Jurkat, Clone E6-1 (cell line): ENCODE measurements at regions not wholly inside any gene's neighbourhood (a gene's known extent, or its start where the extent isn't known, plus 50 kb on each side); places are given as distances from the start of the nearest gene placed in this dataset.

Experiments used
- DNase-seq: peaks from one replicate; pipeline ENCODE4 v3.0.0-alpha.2; 2011; ENCODE audit warnings: low read depth, low spot score
- H3K4me3 ChIP-seq: 2 replicates; pipeline ENCODE4 v1.5.1; 2011; ENCODE audit warnings: mild to moderate bottlenecking, low read length, control low read depth, moderate library complexity

DNA sequence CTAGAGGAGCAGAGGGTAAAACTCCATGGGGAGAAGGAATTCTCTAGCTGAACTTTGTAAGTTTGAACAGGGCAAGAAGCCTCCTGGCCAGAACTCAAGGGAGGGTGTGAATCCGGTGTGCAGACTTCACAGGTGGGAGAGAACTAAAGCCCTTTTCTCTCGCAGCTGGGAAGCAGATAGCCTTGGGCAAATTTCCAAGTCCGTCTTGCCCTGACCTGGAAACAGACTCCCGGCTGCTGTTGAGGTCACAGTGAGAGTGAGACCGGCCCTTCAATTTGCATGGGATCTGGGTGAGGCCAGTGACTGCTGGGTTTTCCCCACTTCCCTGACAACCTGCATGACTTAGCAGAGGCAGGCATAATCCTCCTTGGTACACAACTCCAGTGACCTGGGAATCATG is 94.5 kb upstream of the ZNF827 start:
- H3K4me3 ChIP-seq: no peak overlapping the region
- DNase-seq: no peak

DNA sequence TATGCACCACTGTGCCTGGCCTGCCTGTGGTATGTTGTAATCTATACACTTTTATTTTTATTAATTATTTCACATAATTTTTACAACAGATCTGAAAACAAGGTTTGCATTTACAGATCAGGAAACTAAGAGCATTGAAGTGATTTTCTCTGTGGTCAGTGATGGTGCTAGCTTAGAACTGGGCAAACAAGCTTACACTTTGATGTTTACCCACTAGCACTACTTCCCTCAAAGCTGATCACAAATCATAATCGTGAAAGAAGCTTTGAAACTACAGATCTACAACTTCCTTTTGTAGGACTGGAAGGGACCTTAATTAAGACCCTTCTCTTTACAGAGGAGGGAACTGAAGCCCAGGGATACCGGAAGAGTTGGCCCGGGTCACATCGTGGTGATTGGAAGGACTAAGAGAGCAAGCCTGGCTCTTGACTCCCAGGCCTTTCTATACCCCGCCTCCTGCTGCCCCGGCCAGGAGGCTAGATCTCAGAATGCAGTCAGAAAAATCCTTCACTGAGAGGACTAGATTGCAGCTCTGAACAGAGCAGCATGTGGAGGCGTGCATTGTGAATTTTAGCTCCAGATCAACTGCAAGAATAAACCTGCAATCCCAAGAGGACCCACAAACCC is 93.7 kb upstream of the ZNF827 start:
- no peak for DNase-seq
- no peak overlapping the region for H3K4me3 ChIP-seq

DNA sequence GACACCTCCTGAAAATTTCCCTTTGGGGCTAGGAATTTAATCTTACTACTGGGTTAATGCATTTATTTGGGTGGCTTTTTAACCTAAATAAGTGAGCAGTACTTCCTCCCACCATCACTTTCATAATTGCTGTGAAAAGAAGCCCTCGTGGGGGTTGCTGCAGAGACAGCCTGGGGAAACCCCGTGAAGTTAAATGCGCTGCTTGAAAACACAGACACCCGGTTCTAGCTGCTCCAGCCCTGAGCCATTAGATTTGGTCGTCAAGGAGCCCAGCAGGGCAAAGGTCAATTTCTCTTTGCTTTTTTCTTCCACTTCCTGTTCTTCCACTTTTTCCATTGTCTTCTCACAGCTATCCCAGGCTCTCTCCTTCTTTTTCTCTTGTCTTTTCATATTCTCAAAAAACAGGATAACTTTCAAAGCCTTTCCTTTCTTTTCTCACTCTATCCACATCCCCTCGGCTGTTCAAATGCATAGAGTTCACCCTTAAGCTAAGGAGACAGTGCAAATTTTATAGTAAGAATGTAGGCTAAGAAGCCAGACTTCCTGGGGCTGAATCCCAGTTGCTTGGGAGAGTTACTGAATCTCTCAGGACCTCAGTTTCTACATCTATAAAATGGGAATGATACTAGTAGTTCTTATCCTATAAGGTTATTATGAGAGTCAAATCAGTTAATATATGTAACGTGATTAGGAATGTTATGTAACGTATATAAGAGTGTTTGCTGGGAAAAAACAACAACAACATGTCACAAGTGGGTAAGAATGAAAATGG is 91.5 kb upstream of the ZNF827 start:
- DNase-seq: no peak
- no peak overlapping the region for H3K4me3 ChIP-seq

DNA sequence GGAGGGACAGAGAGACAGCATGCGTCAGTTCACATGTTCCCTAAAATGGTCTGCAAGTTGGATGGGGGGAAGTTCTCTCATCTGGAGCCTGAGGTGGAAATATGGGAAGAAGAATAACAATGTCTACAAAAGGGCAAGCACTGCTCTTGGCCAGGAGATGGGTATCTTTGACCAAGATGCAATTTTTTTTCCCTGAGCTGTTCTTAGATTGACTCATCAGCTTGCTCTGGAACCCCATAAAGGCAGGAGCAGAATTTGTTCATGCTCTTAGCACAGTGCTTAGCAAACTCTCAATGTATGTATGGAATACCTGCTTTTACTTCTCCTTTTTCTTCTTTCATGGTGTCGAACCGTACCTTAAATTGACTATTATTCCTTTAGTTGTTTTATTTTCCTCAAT is 90.5 kb upstream of the ZNF827 start:
- no peak overlapping the region for H3K4me3 ChIP-seq
- no peak for DNase-seq

DNA sequence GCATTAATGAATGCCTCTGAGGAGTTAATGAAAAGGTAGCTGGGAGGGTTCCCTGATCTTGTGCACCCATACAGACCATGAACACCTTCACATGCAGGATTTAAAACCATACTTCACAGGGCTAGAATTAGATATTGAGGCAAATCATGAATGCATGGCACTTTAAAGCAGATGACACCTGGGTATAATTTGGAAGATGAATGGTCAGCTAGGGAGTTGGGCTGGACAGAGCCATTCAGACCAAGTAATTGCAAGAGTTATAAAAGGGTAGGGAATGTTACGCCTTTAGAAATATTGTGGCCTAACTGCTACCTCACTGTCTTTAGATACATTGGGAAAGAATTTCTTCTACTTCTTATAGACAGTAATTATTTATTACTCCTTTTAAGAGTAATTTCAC is 89.1 kb upstream of the ZNF827 start:
- DNase-seq: no peak
- no peak overlapping the region for H3K4me3 ChIP-seq

DNA sequence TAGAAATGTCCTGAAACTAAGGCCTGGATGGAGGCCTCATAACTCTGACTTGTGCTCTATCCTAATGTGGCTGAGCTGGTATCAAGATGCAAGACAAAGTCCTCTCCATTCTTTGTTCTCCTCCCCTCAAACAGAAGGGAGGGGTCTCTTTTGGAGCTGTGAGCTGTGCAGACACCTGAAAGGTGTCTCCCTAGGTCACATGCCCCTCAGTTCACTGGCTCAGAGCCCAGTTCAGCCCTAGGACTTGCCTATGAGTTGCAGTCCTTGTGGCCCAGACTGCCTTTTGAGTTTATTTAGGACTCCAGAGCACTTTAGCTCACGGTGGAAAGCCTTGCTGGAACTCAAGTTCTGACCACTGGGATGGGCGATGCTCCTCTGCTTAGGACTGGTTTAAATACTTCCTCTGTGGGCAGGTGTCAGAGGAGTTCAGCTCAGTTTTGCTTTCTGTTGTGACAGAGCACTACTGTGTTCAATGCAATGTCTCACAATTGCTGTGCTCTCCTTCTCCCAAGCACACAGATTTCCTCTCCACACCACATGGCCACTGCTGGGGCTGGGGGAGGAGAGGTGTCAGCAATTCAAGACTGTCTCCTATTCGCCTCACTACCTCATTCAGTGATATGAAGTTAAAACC is 84.8 kb upstream of the ZNF827 start:
- no peak overlapping the region for H3K4me3 ChIP-seq
- DNase-seq: no peak

DNA sequence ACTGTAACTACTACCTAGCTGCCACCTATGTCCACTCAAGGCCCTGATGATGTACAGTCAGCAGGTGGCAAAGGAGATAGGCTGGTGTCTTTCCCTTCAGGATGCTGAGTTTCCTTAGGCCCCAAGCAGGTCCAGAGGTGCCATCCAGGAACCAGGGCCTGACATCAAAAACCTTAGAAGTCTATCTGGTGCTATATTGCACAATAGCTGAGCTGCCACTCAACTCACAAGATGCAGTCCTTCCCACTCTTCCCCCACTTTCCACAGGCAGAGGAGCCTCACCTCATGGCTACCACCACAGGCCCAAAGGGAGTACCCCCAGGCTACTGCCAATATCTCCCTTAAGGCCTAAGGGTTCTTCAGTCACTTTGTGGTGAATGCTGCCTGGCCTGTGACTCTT is 83.9 kb upstream of the ZNF827 start:
- DNase-seq: no peak
- no peak overlapping the region for H3K4me3 ChIP-seq

DNA sequence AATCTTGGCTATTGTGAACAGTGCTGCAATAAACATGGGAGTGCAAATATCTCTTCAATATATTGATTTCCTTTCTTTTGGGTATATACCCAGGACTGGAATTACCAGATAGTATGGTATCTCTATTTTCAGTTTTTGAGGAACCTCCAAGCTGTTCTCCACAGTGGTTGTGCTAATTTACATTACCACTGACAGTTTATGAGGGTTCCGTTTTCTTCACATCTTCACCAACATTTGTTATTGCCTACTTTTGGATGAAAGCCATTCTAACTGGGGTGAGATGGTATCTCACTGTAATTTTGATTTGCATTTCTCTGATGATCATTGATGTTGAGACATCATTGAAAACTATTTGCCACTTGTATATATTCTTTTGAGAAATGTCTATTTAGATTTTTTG is 79.6 kb upstream of the ZNF827 start:
- no peak overlapping the region for H3K4me3 ChIP-seq
- no peak for DNase-seq

DNA sequence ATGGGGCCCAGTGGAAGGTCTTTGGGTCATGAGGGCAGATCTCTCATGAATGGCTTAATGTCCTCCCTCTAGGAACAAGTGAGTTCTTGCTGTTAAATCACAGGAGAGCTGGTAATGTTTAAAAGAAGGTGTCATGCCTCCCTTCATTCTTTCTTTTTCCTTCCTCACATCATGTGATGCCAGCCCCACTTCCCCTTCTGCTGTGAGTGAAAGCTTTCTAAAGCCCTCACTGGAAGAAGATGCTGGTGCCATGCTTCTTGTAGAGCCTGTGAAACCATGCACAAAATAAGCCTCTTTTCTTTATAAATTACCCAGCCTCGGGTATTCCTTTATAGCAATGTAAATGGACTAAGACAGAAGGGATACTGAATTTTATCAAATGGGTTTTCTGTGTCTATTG is 66.1 kb upstream of the ZNF827 start:
- DNase-seq: no peak
- no peak overlapping the region for H3K4me3 ChIP-seq

DNA sequence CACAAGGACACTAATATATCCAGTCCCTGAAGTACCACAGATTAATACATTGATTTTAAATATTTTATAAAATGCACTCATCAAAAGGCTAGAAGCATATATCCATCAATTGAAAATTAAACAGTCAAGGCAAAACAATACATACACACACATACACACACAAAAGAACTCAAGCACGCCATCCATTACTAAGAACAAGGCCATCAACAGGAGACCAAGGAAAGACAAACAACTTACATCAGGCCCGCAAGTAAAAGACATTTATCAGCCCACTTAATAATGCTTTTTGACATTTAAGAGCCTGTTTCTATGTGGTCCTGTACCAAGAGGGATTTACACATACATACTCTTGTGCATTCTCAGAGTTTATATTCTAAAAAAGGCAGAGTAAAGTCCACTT is 50.0 kb upstream of the ZNF827 start:
- no peak for DNase-seq
- H3K4me3 ChIP-seq: no peak overlapping the region
